ENCODE measurements at regions not wholly inside any gene's neighbourhood (a gene's known extent, or its start where the extent isn't known, plus 50 kb on each side); places are given as distances from the start of the nearest gene placed in this dataset.

DNA sequence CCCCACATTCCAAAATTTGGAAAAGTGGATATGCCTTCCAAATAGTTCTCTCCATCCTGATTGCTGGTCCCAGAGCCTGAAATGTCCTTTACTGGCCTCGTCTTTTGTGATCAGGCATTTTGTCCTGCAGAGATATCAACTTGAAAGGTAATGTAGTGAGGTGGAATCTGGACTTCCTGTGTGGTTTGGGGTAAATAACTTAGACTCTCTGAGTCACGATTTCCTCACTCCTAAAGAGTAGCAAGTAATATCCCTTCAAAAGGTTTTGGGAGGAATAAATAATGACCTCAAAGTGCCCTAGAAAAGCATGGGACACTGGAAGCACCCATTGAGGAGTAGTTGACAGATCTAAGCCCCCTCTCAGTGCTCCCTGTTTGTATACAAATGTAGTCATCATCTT is 426.6 kb downstream of the OMA1 start:
- no peaks in the 10 kb centered on the region for H3K36me3 ChIP-seq
- H3K27ac ChIP-seq: no peak overlapping the region
- no peak for ATAC-seq
- no peaks in the 10 kb centered on the region for H3K4me1 ChIP-seq
- no peak for DNase-seq
- no peaks in the 10 kb centered on the region for H3K27me3 ChIP-seq (ENCODE audit: low read depth)
- TF ChIP-seq, protein P1, sequence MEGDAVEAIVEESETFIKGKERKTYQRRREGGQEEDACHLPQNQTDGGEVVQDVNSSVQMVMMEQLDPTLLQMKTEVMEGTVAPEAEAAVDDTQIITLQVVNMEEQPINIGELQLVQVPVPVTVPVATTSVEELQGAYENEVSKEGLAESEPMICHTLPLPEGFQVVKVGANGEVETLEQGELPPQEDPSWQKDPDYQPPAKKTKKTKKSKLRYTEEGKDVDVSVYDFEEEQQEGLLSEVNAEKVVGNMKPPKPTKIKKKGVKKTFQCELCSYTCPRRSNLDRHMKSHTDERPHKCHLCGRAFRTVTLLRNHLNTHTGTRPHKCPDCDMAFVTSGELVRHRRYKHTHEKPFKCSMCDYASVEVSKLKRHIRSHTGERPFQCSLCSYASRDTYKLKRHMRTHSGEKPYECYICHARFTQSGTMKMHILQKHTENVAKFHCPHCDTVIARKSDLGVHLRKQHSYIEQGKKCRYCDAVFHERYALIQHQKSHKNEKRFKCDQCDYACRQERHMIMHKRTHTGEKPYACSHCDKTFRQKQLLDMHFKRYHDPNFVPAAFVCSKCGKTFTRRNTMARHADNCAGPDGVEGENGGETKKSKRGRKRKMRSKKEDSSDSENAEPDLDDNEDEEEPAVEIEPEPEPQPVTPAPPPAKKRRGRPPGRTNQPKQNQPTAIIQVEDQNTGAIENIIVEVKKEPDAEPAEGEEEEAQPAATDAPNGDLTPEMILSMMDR (IDR thresholded peaks at IDR 0.05): no peak
- intact Hi-C loops (cut with DNase I): no loop called here
- H3K4me3 ChIP-seq: no peak overlapping the region
- no peaks in the 10 kb centered on the region for H3K9me3 ChIP-seq

DNA sequence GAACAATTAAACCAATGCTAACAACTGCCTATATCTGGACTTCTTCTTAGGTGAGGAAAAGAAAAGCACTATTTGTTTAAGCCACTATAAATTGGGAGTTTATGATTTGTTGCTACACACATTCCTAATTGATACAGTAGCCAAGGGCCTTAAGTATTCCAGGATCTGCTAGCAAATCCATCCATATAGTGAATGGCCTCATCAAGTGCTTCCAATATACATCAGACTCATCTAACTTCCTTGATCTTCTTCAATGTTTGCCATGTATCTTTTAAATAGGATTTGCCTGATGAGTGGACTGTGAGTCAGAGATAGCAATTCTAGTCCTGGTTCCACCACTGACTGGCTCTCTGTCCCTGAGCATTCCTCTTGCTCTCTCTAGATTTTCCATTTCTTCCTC is 430.2 kb downstream of the OMA1 start:
- Histone ChIP-seq H3K4me1 (no peaks in the 10 kb centered on the region), H3K9me3 (no peaks in the 10 kb centered on the region), H3K27ac (no peak overlapping the region), H3K36me3 (no peaks in the 10 kb centered on the region), H3K27me3 (ENCODE audit: low read depth) (no peaks in the 10 kb centered on the region), H3K4me3 (no peak overlapping the region)
- intact Hi-C loops (cut with DNase I): no loop called here
- DNase-seq: no peak
- TF ChIP-seq, protein P1 (IDR thresholded peaks at IDR 0.05): no peak
- ATAC-seq: no peak

DNA sequence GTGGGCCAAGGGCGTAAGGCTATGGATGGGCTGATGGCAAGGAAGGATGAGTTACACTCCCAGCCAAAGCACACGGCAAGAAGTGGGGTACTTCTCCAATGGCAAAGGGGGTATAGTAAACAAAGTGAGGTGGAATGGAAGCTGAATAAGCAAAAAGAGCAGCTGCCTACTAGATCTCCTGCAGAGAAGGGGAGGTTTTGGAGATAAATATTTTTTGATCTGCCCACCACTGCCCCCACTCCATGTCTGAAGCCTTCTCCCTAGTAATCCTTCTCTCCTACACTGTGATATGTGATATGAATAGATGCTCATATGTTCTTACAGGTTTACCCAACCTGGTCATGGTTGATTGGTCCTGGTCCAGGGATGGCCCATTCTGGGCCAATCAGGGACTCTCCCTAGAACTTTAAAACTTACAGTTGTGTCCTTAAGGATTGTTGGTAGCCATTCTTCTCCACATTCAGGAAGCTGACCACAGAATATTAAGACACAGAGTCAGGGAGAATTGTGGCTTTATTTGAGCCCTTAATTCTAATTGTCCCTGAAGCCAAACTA is 436.8 kb downstream of the OMA1 start:
- Histone ChIP-seq H3K4me1 (no peaks in the 10 kb centered on the region), H3K4me3 (no peak overlapping the region), H3K9me3 (no peaks in the 10 kb centered on the region), H3K36me3 (no peaks in the 10 kb centered on the region), H3K27ac (no peak overlapping the region), H3K27me3 (ENCODE audit: low read depth) (no peaks in the 10 kb centered on the region)
- intact Hi-C loops (cut with DNase I): no loop called here
- ATAC-seq: no peak
- DNase-seq: no peak
- TF ChIP-seq, protein P1 (IDR thresholded peaks at IDR 0.05): no peak

DNA sequence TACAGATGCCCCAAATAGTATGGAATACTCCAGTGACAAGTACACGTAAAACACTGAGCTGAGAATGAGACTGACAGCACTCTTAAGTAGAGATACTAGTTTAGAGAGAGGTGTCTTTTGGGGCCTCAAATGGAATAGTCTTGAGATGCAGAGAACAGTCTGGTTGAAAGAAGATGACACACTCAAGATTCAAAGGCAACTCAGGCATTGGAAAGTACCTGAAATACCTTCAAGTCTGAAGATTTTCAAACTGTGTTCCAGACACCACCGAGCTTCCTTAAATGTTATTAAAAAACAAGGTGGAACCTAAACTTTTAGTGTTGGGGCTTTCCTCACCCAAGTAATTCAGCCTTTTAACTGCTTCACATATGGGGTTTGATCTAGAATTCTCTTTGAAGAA is 437.7 kb downstream of the OMA1 start:
- Histone ChIP-seq H3K4me1 (no peaks in the 10 kb centered on the region), H3K36me3 (no peaks in the 10 kb centered on the region), H3K27me3 (ENCODE audit: low read depth) (no peaks in the 10 kb centered on the region), H3K4me3 (no peak overlapping the region), H3K9me3 (no peaks in the 10 kb centered on the region), H3K27ac (no peak overlapping the region)
- ATAC-seq (no peak), DNase-seq (no peak)
- intact Hi-C loops (cut with DNase I): no loop called here
- TF ChIP-seq, protein P1 (IDR thresholded peaks at IDR 0.05): no peak

DNA sequence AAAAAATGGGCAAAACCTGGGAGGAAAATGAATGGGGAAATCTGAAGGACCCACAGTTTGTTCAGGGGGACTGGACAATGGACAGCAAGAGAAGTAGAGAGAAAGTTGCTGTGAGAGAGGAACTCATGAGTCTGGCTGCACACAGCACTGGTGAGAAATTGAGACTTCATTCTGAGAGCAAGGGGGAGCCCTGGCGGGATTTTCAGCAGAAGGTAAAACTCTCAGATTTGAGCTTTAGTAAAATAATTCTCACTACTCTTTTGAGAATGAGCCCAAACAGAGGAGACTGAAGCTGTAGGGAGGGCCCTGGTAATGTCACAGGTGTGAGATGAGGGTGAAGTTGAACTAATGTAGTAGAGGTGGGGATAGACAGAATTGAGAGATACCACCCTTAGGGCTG is 438.6 kb downstream of the OMA1 start:
- H3K27me3 ChIP-seq (ENCODE audit: low read depth): no peaks in the 10 kb centered on the region
- no peaks in the 10 kb centered on the region for H3K9me3 ChIP-seq
- H3K4me3 ChIP-seq: no peak overlapping the region
- DNase-seq (no peak), ATAC-seq (no peak)
- H3K4me1 ChIP-seq: no peaks in the 10 kb centered on the region
- TF ChIP-seq, protein P1 (IDR thresholded peaks at IDR 0.05): no peak
- no peaks in the 10 kb centered on the region for H3K36me3 ChIP-seq
- intact Hi-C loops (cut with DNase I): no loop called here
- no peak overlapping the region for H3K27ac ChIP-seq

DNA sequence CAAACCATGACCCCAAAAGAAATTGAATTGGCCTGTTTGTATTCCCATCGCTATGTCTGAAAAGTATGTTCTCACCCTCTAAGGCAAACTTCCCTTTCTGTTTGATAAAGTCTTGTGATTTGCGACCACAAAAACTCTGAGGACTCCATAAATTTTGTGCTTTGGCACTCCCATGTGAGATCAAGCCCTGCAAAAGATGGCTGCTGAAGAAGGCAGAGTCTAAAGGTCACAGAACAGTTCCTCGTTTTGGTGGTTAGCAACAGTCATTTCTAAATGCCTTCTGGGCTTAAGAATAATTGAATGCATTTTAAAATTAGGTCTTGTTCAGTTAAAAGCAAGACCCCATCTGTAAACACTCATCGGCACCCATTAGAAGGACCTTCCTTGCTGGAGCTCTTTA is 441.6 kb downstream of the OMA1 start:
- DNase-seq: no peak
- Histone ChIP-seq H3K36me3 (no peaks in the 10 kb centered on the region), H3K9me3 (no peaks in the 10 kb centered on the region), H3K27ac (no peak overlapping the region), H3K27me3 (ENCODE audit: low read depth) (no peaks in the 10 kb centered on the region), H3K4me1 (no peaks in the 10 kb centered on the region), H3K4me3 (no peak overlapping the region)
- intact Hi-C loops (cut with DNase I): no loop called here
- TF ChIP-seq, protein P1 (IDR thresholded peaks at IDR 0.05): no peak
- ATAC-seq: no peak
